Activated CD8-positive, alpha-beta T cell treated with anti-CD3 and anti-CD28 coated beads for 36 hours (primary cell): ENCODE measurements at regions not wholly inside any gene's neighbourhood (a gene's known extent, or its start where the extent isn't known, plus 50 kb on each side); places are given as distances from the start of the nearest gene placed in this dataset.
A peak's percentile ranks its signal among the peaks of the same experiment; 100 is the strongest.
"Not testable (repeated sequence)": the region's sequence is repeated elsewhere in the genome, so short reads cannot be mapped to it uniquely, and the experiment has no call there.

Source experiments
- ATAC-seq: fragments of 200-7000 bp; cut with Tn5 transposase; one replicate; pipeline ENCODE4 v1.10.0; 2021; ENCODE audit warnings: mild to moderate bottlenecking, moderate library complexity
- CTCF ChIA-PET: fragments of 350-600 bp; sonication (Branson Sonifier 250); formaldehyde crosslinking; loops from one replicate; lab custom pipeline; 2021; ENCODE audit warnings: antibody characterized with exemption; lab: Charles Lee
- POLR2A ChIA-PET: fragments of 350-600 bp; sonication (Branson Sonifier 250); formaldehyde crosslinking; loops from one replicate; lab custom pipeline; 2021; ENCODE audit warnings: antibody characterized with exemption; lab: Charles Lee
- DNase-seq: peaks from one replicate; pipeline ENCODE4 v3.0.0-alpha.2; 2020
- H3K27ac Mint-ChIP-seq: one replicate; pipeline ENCODE4 v1.8.0; 2021; ENCODE audit warnings: mild to moderate bottlenecking, mixed read lengths
- H3K27me3 Mint-ChIP-seq: one replicate; pipeline ENCODE4 v1.8.0; 2021; ENCODE audit warnings: mixed read lengths
- H3K36me3 Mint-ChIP-seq: one replicate; pipeline ENCODE4 v1.8.0; 2021; ENCODE audit warnings: low read depth, mixed read lengths
- H3K4me1 Mint-ChIP-seq: one replicate; pipeline ENCODE4 v1.8.0; 2021; ENCODE audit warnings: low read depth, mixed read lengths
- H3K4me3 Mint-ChIP-seq: one replicate; pipeline ENCODE4 v1.8.0; 2021; ENCODE audit warnings: mild to moderate bottlenecking, moderate library complexity, mixed read lengths
- H3K9me3 Mint-ChIP-seq: one replicate; pipeline ENCODE4 v1.8.0; 2021; ENCODE audit warnings: mixed read lengths
- CTCF ChIP-seq: fragments of 200-600 bp; IDR thresholded peaks from one replicate; pipeline ENCODE4 v1.8.0; 2022; ENCODE audit warnings: antibody characterized with exemption, mild to moderate bottlenecking
- intact Hi-C: fragments of 100-400 bp; cut with micrococcal nuclease; formaldehyde crosslinking; loops from one replicate; pipeline ENCODE4 v1.10.0; 2022

GRCh38 chr2:196293751-196294515 is 122.6 kb upstream of the STK17B start:
- ATAC-seq (no peak), DNase-seq (no peak)
- Mint-ChIP-seq H3K27me3 (no peaks in the 10 kb centered on the region), H3K9me3 (no peaks in the 10 kb centered on the region), H3K4me3 (no peak overlapping the region), H3K4me1 (peaks cover 31% of the 10 kb centered on the region), H3K36me3 (no peaks in the 10 kb centered on the region), H3K27ac (no peak overlapping the region)
- CTCF ChIA-PET = interaction anchor here (0.8 to 5.4 kb wide), 4 partner anchors 11 to 216 kb away, joined by 3 to 30 read pairs (median 6); no protein-coding TSS in a partner anchor
- POLR2A ChIA-PET = interaction anchor here (0.6 kb wide), 1 partner anchor 176 kb away, joined by 3 read pairs; no protein-coding TSS in a partner anchor
- intact Hi-C loops = loop anchor here (5.0 kb wide), 1 partner anchor 38 kb away; no protein-coding TSS in a partner anchor
- TF ChIP-seq CTCF = no peak

DNA sequence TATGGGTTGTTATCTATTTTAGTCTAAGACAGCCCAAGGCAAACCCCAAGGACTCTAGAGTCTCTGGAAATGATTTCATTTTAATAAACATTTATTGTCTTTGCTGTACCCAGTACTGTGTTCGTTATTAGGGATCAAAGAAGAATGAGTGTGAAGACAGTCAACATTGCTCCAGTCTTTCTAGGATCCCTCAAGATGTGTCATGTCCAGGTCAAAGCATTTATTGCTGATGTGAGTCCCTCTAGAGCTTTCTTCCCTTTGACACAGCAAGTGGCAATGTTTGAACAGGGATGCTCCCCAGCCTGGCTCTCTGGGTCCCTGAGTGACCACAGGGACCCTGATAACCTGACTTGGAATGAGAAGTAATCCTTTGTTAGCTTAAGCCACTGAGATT is 123.1 kb upstream of the STK17B start:
- intact Hi-C loops = loop anchor here (5.0 kb wide), 1 partner anchor 38 kb away; no protein-coding TSS in a partner anchor
- POLR2A ChIA-PET = interaction anchor here (0.6 kb wide), 1 partner anchor 176 kb away, joined by 3 read pairs; no protein-coding TSS in a partner anchor

DNA sequence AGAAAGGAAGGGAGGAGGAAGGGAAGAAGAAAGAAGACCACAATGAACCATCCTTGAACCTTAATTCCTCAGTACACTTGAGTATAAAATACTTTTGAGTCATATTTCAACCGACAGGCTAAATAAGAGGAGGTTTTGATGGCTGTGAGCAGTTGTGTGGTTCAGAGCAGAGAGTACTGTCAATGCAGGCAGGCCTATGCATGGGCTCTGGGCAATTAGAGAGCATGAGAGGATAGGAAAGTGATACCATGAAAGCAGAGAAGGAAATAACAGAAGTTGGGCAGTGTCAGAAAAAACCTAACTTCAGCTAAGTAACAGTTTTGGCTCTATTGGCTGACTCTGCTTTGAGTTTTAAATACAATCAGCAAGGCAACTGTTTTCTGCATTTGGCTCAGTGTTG is 123.6 kb upstream of the STK17B start:
- TF ChIP-seq CTCF = no peak
- CTCF ChIA-PET = interaction anchor here (1.0 to 5.4 kb wide), 5 partner anchors 10 to 227 kb away, joined by 4 to 30 read pairs (median 4); partner anchors contain the start of gene DNAH7
- DNase-seq (no peak), ATAC-seq (no peak)
- H3K27me3 Mint-ChIP-seq = no peaks in the 10 kb centered on the region
- peaks cover 22% of the 10 kb centered on the region for H3K4me1 Mint-ChIP-seq
- intact Hi-C loops = loop anchor here (5.0 kb wide), 1 partner anchor 162 kb away; no protein-coding TSS in a partner anchor
- H3K36me3 Mint-ChIP-seq = no peaks in the 10 kb centered on the region
- H3K27ac Mint-ChIP-seq = no peak overlapping the region
- no peaks in the 10 kb centered on the region for H3K9me3 Mint-ChIP-seq
- POLR2A ChIA-PET = no interaction called here
- no peak overlapping the region for H3K4me3 Mint-ChIP-seq

More for the DNA sequence above, 123.1 kb upstream of the STK17B start:
- ATAC-seq (no peak), DNase-seq (no peak)
- Mint-ChIP-seq H3K4me3 (no peak overlapping the region), H3K27me3 (no peaks in the 10 kb centered on the region), H3K9me3 (no peaks in the 10 kb centered on the region), H3K4me1 (peaks cover 26% of the 10 kb centered on the region), H3K36me3 (no peaks in the 10 kb centered on the region), H3K27ac (no peak overlapping the region)
- CTCF ChIA-PET = interaction anchor here (0.8 to 5.4 kb wide), 5 partner anchors 10 to 226 kb away, joined by 3 to 30 read pairs (median 4); partner anchors contain the start of gene DNAH7
- TF ChIP-seq CTCF = no peak

- TF ChIP-seq CTCF = peak; percentile 84
- DNase-seq, H3K36me3 Mint-ChIP-seq, H3K4me1 Mint-ChIP-seq, H3K9me3 Mint-ChIP-seq, H3K27me3 Mint-ChIP-seq, ATAC-seq, H3K27ac Mint-ChIP-seq, POLR2A ChIA-PET, H3K4me3 Mint-ChIP-seq: not testable (repeated sequence)
- CTCF ChIA-PET = interaction anchor here (0.5 to 2.1 kb wide), 39 partner anchors 8 to 451 kb away, joined by 3 to 23 read pairs (median 4); partner anchors contain the start of gene CCDC150
- intact Hi-C loops = loop anchor here (5.0 kb wide), 1 partner anchor 159 kb away; no protein-coding TSS in a partner anchor
Observed at GRCh38 chr2:196298106-196298723, 126.8 kb upstream of the STK17B start.
